ENCODE measurements at regions not wholly inside any gene's neighbourhood (a gene's known extent, or its start where the extent isn't known, plus 50 kb on each side); places are given as distances from the start of the nearest gene placed in this dataset.

GRCh38 chr16:9663588-9663987, 518.6 kb downstream of the GRIN2A start:
- Histone ChIP-seq H3K9me3 (replicated peaks; ENCODE audit: control insufficient read depth, insufficient read depth, low read depth, low read length) (no peaks in the 10 kb centered on the region), H3K27me3 (ENCODE audit: control insufficient read depth in 2 of 2, insufficient read depth in 2 of 2, low read length in 2 of 2) (peaks cover 8 to 18% of the 10 kb centered on the region in 2 experiments; a peak in 4 of 5 replicates), H3K4me3 (no peak overlapping the region), H3K36me3 (ENCODE audit: control insufficient read depth, insufficient read depth, low read length) (no peaks in the 10 kb centered on the region), H4K20me1 (replicated peaks; ENCODE audit: control insufficient read depth, insufficient read depth, low read length) (no peaks in the 10 kb centered on the region), H3K9ac (ENCODE audit: insufficient read depth in 1 of 2, low read depth in 2 of 2, low read length in 2 of 2) (no peak overlapping the region), H3K27ac (ENCODE audit: extremely low read depth, low read depth, low read length) (no peak overlapping the region), H3K4me1 (replicated peaks in 1 of 2; ENCODE audit: control insufficient read depth in 2 of 2, insufficient read depth in 2 of 2, low read length in 2 of 2) (no peaks in the 10 kb centered on the region), H3K4me2 (ENCODE audit: insufficient read depth, low read length) (no peak overlapping the region), H3K9me1 (ENCODE audit: control insufficient read depth, insufficient read depth, low read length) (no peaks in the 10 kb centered on the region), H2AFZ (ENCODE audit: low read depth, low read length) (no peak overlapping the region), H3K79me2 (ENCODE audit: control insufficient read depth, insufficient read depth, low read length) (no peaks in the 10 kb centered on the region)
- DNase-seq (ENCODE audit: extremely low read depth in 1 of 4, low spot score in 3 of 4) (no peak), FAIRE-seq (no peak), ATAC-seq (no peak)
- POLR2A ChIA-PET, result interaction anchor here (0.9 kb wide), 1 partner anchor 25 kb away, joined by 3 read pairs; no protein-coding TSS in a partner anchor
- in situ Hi-C loops (cut with MboI) (no loop called here), intact Hi-C loops (cut with micrococcal nuclease) (no loop called here)
- BruUV-seq (replicated peaks), result no TSS peak
- CTCF ChIA-PET (ENCODE audit: low intra/inter-chr PET ratio), result no interaction called here
- 0% methylated on average over 2 of the region's 2 CpGs for WGBS (ENCODE audit: insufficient coverage, low coverage, missing lambda C conversion rate)
- TF ChIP-seq ZNF57 (CRISPR knock-in tag; IDR thresholded peaks at IDR 0.05) (no peak), PHF21A (IDR thresholded peaks at IDR 0.05; ENCODE audit: borderline replicate concordance, low read depth) (no peak), ZSCAN29 (IDR thresholded peaks at IDR 0.05) (no peak), ZNF699 (CRISPR knock-in tag; IDR thresholded peaks at IDR 0.05; ENCODE audit: insufficient replicate concordance) (no peak), PML (IDR thresholded peaks at IDR 0.05; ENCODE audit: low read length) (no peak), MCM3 (IDR thresholded peaks at IDR 0.05) (no peak), EZH2 (IDR thresholded peaks at IDR 0.05; ENCODE audit: borderline replicate concordance, low read depth, low read length) (no peak), CHCHD3 (CRISPR knock-in tag; IDR thresholded peaks at IDR 0.05) (no peak), THRA (IDR thresholded peaks at IDR 0.05) (no peak)
- TF ChIP-seq, protein P1, sequence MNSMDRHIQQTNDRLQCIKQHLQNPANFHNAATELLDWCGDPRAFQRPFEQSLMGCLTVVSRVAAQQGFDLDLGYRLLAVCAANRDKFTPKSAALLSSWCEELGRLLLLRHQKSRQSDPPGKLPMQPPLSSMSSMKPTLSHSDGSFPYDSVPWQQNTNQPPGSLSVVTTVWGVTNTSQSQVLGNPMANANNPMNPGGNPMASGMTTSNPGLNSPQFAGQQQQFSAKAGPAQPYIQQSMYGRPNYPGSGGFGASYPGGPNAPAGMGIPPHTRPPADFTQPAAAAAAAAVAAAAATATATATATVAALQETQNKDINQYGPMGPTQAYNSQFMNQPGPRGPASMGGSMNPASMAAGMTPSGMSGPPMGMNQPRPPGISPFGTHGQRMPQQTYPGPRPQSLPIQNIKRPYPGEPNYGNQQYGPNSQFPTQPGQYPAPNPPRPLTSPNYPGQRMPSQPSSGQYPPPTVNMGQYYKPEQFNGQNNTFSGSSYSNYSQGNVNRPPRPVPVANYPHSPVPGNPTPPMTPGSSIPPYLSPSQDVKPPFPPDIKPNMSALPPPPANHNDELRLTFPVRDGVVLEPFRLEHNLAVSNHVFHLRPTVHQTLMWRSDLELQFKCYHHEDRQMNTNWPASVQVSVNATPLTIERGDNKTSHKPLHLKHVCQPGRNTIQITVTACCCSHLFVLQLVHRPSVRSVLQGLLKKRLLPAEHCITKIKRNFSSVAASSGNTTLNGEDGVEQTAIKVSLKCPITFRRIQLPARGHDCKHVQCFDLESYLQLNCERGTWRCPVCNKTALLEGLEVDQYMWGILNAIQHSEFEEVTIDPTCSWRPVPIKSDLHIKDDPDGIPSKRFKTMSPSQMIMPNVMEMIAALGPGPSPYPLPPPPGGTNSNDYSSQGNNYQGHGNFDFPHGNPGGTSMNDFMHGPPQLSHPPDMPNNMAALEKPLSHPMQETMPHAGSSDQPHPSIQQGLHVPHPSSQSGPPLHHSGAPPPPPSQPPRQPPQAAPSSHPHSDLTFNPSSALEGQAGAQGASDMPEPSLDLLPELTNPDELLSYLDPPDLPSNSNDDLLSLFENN (IDR thresholded peaks at IDR 0.05; ENCODE audit: low read depth in 2 of 2, low read length in 2 of 2), result no peak
- TF ChIP-seq, protein P2, sequence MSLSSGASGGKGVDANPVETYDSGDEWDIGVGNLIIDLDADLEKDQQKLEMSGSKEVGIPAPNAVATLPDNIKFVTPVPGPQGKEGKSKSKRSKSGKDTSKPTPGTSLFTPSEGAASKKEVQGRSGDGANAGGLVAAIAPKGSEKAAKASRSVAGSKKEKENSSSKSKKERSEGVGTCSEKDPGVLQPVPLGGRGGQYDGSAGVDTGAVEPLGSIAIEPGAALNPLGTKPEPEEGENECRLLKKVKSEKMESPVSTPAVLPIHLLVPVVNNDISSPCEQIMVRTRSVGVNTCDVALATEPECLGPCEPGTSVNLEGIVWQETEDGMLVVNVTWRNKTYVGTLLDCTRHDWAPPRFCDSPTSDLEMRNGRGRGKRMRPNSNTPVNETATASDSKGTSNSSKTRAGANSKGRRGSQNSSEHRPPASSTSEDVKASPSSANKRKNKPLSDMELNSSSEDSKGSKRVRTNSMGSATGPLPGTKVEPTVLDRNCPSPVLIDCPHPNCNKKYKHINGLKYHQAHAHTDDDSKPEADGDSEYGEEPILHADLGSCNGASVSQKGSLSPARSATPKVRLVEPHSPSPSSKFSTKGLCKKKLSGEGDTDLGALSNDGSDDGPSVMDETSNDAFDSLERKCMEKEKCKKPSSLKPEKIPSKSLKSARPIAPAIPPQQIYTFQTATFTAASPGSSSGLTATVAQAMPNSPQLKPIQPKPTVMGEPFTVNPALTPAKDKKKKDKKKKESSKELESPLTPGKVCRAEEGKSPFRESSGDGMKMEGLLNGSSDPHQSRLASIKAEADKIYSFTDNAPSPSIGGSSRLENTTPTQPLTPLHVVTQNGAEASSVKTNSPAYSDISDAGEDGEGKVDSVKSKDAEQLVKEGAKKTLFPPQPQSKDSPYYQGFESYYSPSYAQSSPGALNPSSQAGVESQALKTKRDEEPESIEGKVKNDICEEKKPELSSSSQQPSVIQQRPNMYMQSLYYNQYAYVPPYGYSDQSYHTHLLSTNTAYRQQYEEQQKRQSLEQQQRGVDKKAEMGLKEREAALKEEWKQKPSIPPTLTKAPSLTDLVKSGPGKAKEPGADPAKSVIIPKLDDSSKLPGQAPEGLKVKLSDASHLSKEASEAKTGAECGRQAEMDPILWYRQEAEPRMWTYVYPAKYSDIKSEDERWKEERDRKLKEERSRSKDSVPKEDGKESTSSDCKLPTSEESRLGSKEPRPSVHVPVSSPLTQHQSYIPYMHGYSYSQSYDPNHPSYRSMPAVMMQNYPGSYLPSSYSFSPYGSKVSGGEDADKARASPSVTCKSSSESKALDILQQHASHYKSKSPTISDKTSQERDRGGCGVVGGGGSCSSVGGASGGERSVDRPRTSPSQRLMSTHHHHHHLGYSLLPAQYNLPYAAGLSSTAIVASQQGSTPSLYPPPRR (CRISPR knock-in tag; IDR thresholded peaks at IDR 0.05; ENCODE audit: borderline replicate concordance), result no peak
- TF ChIP-seq, protein P3, sequence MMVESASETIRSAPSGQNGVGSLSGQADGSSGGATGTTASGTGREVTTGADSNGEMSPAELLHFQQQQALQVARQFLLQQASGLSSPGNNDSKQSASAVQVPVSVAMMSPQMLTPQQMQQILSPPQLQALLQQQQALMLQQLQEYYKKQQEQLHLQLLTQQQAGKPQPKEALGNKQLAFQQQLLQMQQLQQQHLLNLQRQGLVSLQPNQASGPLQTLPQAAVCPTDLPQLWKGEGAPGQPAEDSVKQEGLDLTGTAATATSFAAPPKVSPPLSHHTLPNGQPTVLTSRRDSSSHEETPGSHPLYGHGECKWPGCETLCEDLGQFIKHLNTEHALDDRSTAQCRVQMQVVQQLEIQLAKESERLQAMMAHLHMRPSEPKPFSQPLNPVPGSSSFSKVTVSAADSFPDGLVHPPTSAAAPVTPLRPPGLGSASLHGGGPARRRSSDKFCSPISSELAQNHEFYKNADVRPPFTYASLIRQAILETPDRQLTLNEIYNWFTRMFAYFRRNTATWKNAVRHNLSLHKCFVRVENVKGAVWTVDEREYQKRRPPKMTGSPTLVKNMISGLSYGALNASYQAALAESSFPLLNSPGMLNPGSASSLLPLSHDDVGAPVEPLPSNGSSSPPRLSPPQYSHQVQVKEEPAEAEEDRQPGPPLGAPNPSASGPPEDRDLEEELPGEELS (CRISPR knock-in tag; IDR thresholded peaks at IDR 0.05; ENCODE audit: borderline replicate concordance), result no peak
